ENCODE measurements at regions not wholly inside any gene's neighbourhood (a gene's known extent, or its start where the extent isn't known, plus 50 kb on each side); places are given as distances from the start of the nearest gene placed in this dataset.

GRCh38 chr1:239929317-239929716 lies 162.4 kb upstream of the FMN2 start:
- H3K9ac ChIP-seq (ENCODE audit: low read depth, low read length), result no peak overlapping the region
- DNase-seq (no peak), ATAC-seq (ENCODE audit: low read depth) (no peak)
- H2BK20ac ChIP-seq (ENCODE audit: low read depth, low read length), result no peak overlapping the region
- H4K20me1 ChIP-seq (ENCODE audit: insufficient read depth, low read length), result no peaks in the 10 kb centered on the region
- no peak overlapping the region for H3K23ac ChIP-seq (ENCODE audit: low read depth, low read length)
- no peak overlapping the region for H2BK15ac ChIP-seq (ENCODE audit: low read depth, low read length)
- WGBS, 2 experiments (ENCODE audit: extremely low coverage in 2 of 2, insufficient read length in 1 of 2), result no CpG with 5 or more reads among the region's 6 CpGs
- dilution Hi-C loops (cut with HindIII; ENCODE audit: low sequenced_read_pairs, unreplicated experiment) (no loop called here), in situ Hi-C loops (cut with MboI; ENCODE audit: low sequenced_read_pairs) (no loop called here), intact Hi-C loops (cut with micrococcal nuclease) (no loop called here)
- no peaks in the 10 kb centered on the region for H3K9me1 ChIP-seq (ENCODE audit: insufficient read depth, low read length)
- no peaks in the 10 kb centered on the region for H3K79me1 ChIP-seq (ENCODE audit: low read depth in 1 of 2, low read length in 2 of 2)
- no peak overlapping the region for H3K27ac ChIP-seq (ENCODE audit: insufficient read depth, low read length)
- no peak overlapping the region for H2AFZ ChIP-seq (replicated peaks; ENCODE audit: low read length, poor library complexity)
- no peak overlapping the region for H3K4me3 ChIP-seq (ENCODE audit: insufficient read depth, low read depth, low read length)
- H2BK5ac ChIP-seq (ENCODE audit: low read depth, low read length, poor library complexity, severe bottlenecking), result no peak overlapping the region
- H4K91ac ChIP-seq (ENCODE audit: insufficient read depth, low read depth, low read length), result no peak overlapping the region
- no peak overlapping the region for H3K18ac ChIP-seq (ENCODE audit: low read depth, low read length)
- ChIA-PET POLR2A (ENCODE audit: unreplicated experiment) (no interaction called here), CTCF (interaction anchor here (1.4 kb wide), 1 partner anchor 24 kb away, joined by 3 read pairs; no protein-coding TSS in a partner anchor)
- no peaks in the 10 kb centered on the region for H3K27me3 ChIP-seq (ENCODE audit: control insufficient read depth, insufficient read depth, low read length)
- H3K14ac ChIP-seq (replicated peaks; ENCODE audit: low read depth, low read length), result no peak overlapping the region
- no peak overlapping the region for H2AK5ac ChIP-seq (ENCODE audit: low read depth, low read length)
- peaks cover 3% of the 10 kb centered on the region for H3K9me3 ChIP-seq (ENCODE audit: control insufficient read depth, insufficient read depth, low read length)
- H3K4me2 ChIP-seq (ENCODE audit: low read depth, low read length), result no peak overlapping the region
- H3K56ac ChIP-seq (ENCODE audit: extremely low read depth, insufficient read depth, low read length), result no peak overlapping the region
- H3K4ac ChIP-seq (ENCODE audit: low read depth, low read length), result no peak overlapping the region
- no peak overlapping the region for H2BK120ac ChIP-seq (ENCODE audit: low read depth, low read length)
- H4K5ac ChIP-seq (ENCODE audit: low read depth, low read length), result no peak overlapping the region
- H4K8ac ChIP-seq (ENCODE audit: low read depth in 2 of 2, low read length in 2 of 2), result no peak overlapping the region
- no peak overlapping the region for H2AK9ac ChIP-seq (replicated peaks; ENCODE audit: low read depth, low read length, poor library complexity)
- H3K4me1 ChIP-seq (ENCODE audit: control insufficient read depth, insufficient read depth, low read length), result no peaks in the 10 kb centered on the region
- no TSS peak for BruUV-seq (replicated peaks)
- TF ChIP-seq MAFK (IDR thresholded peaks at IDR 0.05; ENCODE audit: low read depth, low read length) (no peak), POLR2A (IDR thresholded peaks at IDR 0.05; ENCODE audit: low read depth, low read length) (no peak), CTCF (conservative IDR thresholded peaks at IDR 0.05; ENCODE audit: low read depth, low read length) (no peak), RAD21 (IDR thresholded peaks at IDR 0.05; ENCODE audit: low read length) (no peak), CHD1 (IDR thresholded peaks at IDR 0.05; ENCODE audit: low read depth, low read length) (no peak), MAZ (IDR thresholded peaks at IDR 0.05; ENCODE audit: borderline replicate concordance, low read depth, low read length) (no peak), RCOR1 (IDR thresholded peaks at IDR 0.05; ENCODE audit: insufficient replicate concordance, low read length) (no peak), ELK1 (IDR thresholded peaks at IDR 0.05; ENCODE audit: borderline replicate concordance, low read depth, low read length) (no peak)
- no peaks in the 10 kb centered on the region for H3K36me3 ChIP-seq (ENCODE audit: control insufficient read depth, insufficient read depth, low read length)

Data from IMR-90 (cell line).